DOHH2 (cell line): ENCODE measurements at regions not wholly inside any gene's neighbourhood (a gene's known extent, or its start where the extent isn't known, plus 50 kb on each side); places are given as distances from the start of the nearest gene placed in this dataset.

Experiments
- H3F3A ChIP-seq: fragments of 200-600 bp; sonication (generic), shearing (Covaris generic); 2 replicates; pipeline ENCODE4 v1.6.0; 2016; ENCODE audit warnings: antibody characterized with exemption, mild to moderate bottlenecking; ENCODE audit not compliant: control insufficient read depth, insufficient read depth
- H3K27ac ChIP-seq: fragments of 200-600 bp; sonication (generic); 2 replicates; pipeline ENCODE4 v1.5.1; 2014; ENCODE audit warnings: low read depth, mild to moderate bottlenecking, low read length, moderate library complexity
- H3K27me3 ChIP-seq: fragments of 200-600 bp; sonication (generic); 2 replicates; pipeline ENCODE4 v1.6.1; 2014; ENCODE audit warnings: mild to moderate bottlenecking, low read length, mixed read lengths; ENCODE audit not compliant: control insufficient read depth
- H3K36me3 ChIP-seq: fragments of 200-600 bp; sonication (generic); 2 replicates; pipeline ENCODE4 v1.6.1; 2014; ENCODE audit warnings: mild to moderate bottlenecking, low read length, moderate library complexity, mixed read lengths; ENCODE audit not compliant: control insufficient read depth
- H3K4me1 ChIP-seq: fragments of 200-600 bp; sonication (generic); 2 replicates; pipeline ENCODE4 v1.6.1; 2014; ENCODE audit warnings: mild to moderate bottlenecking, low read length, mixed read lengths; ENCODE audit not compliant: control insufficient read depth
- H3K4me2 ChIP-seq: fragments of 200-600 bp; sonication (generic); 2 replicates; pipeline ENCODE4 v1.6.0; 2014; ENCODE audit warnings: mild to moderate bottlenecking, low read length, moderate library complexity
- H3K4me3 ChIP-seq: fragments of 200-600 bp; sonication (generic); 2 replicates; pipeline ENCODE4 v1.5.1; 2014; ENCODE audit warnings: mild to moderate bottlenecking, low read length, mixed read lengths
- H3K79me2 ChIP-seq: fragments of 200-600 bp; sonication (generic); 2 replicates; pipeline ENCODE4 v1.6.1; 2014; ENCODE audit warnings: mild to moderate bottlenecking, low read length, mixed read lengths; ENCODE audit not compliant: control insufficient read depth
- H3K9me2 ChIP-seq: fragments of 200-600 bp; sonication (generic); replicated peaks from 2 replicates; pipeline ENCODE4 v1.6.1; 2014; ENCODE audit warnings: mild to moderate bottlenecking, low read length, mixed read lengths; ENCODE audit not compliant: control insufficient read depth
- H3K9me3 ChIP-seq: fragments of 200-600 bp; sonication (generic); 2 replicates; pipeline ENCODE4 v1.6.1; 2014; ENCODE audit warnings: antibody characterized with exemption, low read length, mixed read lengths; ENCODE audit not compliant: control insufficient read depth, insufficient read depth
- H4K20me1 ChIP-seq: fragments of 200-600 bp; sonication (generic); 2 replicates; pipeline ENCODE4 v1.6.0; 2014; ENCODE audit warnings: low read depth, mild to moderate bottlenecking, antibody characterized with exemption, low read length, moderate library complexity; ENCODE audit not compliant: control insufficient read depth, insufficient read depth
- EZH2phosphoT487 ChIP-seq: fragments of 200-600 bp; sonication (generic); IDR thresholded peaks from 2 replicates; pipeline ENCODE4 v1.6.1; 2017; ENCODE audit warnings: borderline replicate concordance, mild to moderate bottlenecking, antibody characterized with exemption, low read length, moderate library complexity, mixed read lengths
- TF ChIP-seq, protein P1 (sequence below): fragments of 200-600 bp; sonication (generic); IDR thresholded peaks from one replicate; pipeline ENCODE4 v1.5.1; 2014; ENCODE audit warnings: antibody characterized with exemption, mild to moderate bottlenecking, low read depth, low read length; ENCODE audit not compliant: poor library complexity, severe bottlenecking

- Histone ChIP-seq H3K36me3 (no peaks in the 10 kb centered on the region), H3K27ac (no peak overlapping the region), H3K79me2 (no peaks in the 10 kb centered on the region), H3K27me3 (no peaks in the 10 kb centered on the region), H3F3A (no peaks in the 10 kb centered on the region), H3K4me2 (peak overlapping the region; percentile 4; the same call in 1 of the 2 replicates), H3K4me3 (no peak overlapping the region), H3K9me2 (no peaks in the 10 kb centered on the region), H4K20me1 (no peaks in the 10 kb centered on the region), H3K4me1 (peaks cover 12% of the 10 kb centered on the region), H3K9me3 (no peaks in the 10 kb centered on the region)
- TF ChIP-seq EZH2phosphoT487 = no peak
- TF ChIP-seq, protein P1, sequence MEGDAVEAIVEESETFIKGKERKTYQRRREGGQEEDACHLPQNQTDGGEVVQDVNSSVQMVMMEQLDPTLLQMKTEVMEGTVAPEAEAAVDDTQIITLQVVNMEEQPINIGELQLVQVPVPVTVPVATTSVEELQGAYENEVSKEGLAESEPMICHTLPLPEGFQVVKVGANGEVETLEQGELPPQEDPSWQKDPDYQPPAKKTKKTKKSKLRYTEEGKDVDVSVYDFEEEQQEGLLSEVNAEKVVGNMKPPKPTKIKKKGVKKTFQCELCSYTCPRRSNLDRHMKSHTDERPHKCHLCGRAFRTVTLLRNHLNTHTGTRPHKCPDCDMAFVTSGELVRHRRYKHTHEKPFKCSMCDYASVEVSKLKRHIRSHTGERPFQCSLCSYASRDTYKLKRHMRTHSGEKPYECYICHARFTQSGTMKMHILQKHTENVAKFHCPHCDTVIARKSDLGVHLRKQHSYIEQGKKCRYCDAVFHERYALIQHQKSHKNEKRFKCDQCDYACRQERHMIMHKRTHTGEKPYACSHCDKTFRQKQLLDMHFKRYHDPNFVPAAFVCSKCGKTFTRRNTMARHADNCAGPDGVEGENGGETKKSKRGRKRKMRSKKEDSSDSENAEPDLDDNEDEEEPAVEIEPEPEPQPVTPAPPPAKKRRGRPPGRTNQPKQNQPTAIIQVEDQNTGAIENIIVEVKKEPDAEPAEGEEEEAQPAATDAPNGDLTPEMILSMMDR = no peak
These were observed 146.3 kb upstream of the RPS6KA3 start for GRCh38 chrX:20412871-20413486.

DNA sequence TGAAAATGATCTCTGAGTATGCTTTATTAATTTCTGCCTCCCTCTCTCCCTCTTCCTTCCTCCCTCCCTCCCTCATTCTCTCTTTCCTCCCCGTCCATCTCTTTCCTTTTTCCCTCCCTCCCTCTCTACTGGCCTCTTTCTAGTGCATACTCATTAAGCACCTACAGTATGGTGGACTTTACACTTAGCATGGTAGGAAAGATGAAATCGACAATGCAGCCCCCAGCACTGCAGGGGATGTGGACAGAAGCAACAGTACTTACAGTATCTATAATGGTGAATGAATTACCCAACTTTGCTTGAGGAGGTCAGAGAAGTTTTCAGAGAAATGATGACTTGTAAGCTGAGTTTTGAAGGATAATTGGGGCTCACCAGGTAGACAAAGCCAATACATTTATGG lies 143.8 kb upstream of the RPS6KA3 start:
- H3K79me2 ChIP-seq = no peaks in the 10 kb centered on the region
- no peaks in the 10 kb centered on the region for H3K36me3 ChIP-seq
- H3K4me3 ChIP-seq = no peak overlapping the region
- no peak overlapping the region for H3K4me2 ChIP-seq
- H3K9me3 ChIP-seq = no peaks in the 10 kb centered on the region
- H3K27me3 ChIP-seq = no peaks in the 10 kb centered on the region
- no peaks in the 10 kb centered on the region for H4K20me1 ChIP-seq
- H3F3A ChIP-seq = no peaks in the 10 kb centered on the region
- H3K9me2 ChIP-seq = no peaks in the 10 kb centered on the region
- H3K4me1 ChIP-seq = peaks cover 12% of the 10 kb centered on the region
- no peak overlapping the region for H3K27ac ChIP-seq
- TF ChIP-seq, protein P1 = no peak
- no peak for TF ChIP-seq EZH2phosphoT487

GRCh38 chrX:20409991-20410390 lies 143.3 kb upstream of the RPS6KA3 start:
- Histone ChIP-seq H3K9me2 (no peaks in the 10 kb centered on the region), H3K4me3 (no peak overlapping the region), H3K79me2 (no peaks in the 10 kb centered on the region), H3K9me3 (no peaks in the 10 kb centered on the region), H3K36me3 (no peaks in the 10 kb centered on the region), H3K4me2 (no peak overlapping the region), H3K27me3 (no peaks in the 10 kb centered on the region), H3K27ac (no peak overlapping the region), H3F3A (no peaks in the 10 kb centered on the region), H4K20me1 (no peaks in the 10 kb centered on the region), H3K4me1 (peaks cover 12% of the 10 kb centered on the region)
- TF ChIP-seq, protein P1 = no peak
- TF ChIP-seq EZH2phosphoT487 = no peak
